ENCODE measurements at regions not wholly inside any gene's neighbourhood (a gene's known extent, or its start where the extent isn't known, plus 50 kb on each side); places are given as distances from the start of the nearest gene placed in this dataset.
A peak's percentile ranks its signal among the peaks of the same experiment; 100 is the strongest.

DNA sequence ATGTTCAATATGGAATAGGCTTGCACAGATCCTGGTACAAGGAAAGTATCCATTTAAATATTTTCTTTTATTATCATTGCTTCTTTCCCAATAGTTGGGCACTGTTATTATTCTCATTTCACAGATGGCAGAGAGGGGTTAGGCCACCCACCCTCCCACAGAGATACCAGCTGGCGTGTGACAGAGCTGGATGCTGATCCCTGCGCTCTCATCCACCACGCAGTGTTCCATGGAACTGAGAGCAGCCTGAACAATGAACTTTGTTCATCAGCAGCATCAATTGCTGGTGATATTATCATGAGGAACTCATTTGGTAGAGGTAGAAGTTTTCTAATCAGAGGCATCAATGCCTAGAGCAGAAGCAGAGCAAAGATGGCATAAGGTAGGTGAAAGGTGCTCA lies 227.9 kb downstream of the ESM1 start:
- intact Hi-C loops (cut with micrococcal nuclease), result no loop called here

DNA sequence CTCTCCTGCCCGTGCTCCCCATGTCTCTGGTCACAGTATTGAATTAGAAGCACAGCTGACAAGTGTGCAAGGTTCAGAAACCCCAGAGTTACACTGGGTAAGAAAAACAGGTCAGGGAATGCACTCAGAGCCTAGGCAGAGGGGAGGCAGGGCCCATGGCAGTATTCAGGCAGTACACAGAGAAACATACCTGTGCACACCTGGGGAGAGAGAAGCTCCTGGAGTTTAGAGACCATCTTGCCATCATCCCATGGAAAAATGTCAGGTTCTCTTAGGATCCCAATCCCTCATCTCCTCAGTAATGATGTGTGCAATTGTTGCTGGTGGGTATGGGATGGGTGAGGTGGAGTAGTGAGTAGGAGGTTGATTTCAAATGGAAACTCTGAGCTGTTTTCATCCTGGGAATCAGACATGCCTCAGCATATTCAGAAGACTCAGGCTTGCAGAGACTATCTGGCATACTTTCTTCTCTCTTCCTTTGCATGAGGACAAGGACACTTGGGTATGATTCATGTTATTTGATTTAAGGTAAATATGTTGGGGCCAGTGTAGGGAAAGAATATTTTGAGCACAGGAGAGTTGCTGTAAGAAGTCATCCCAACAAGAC lies 228.5 kb downstream of the ESM1 start:
- ATAC-seq, result no peak
- intact Hi-C loops (cut with micrococcal nuclease), result no loop called here

More for the DNA sequence above, 227.9 kb downstream of the ESM1 start:
- no peak for ATAC-seq
- no peak for DNase-seq

DNA sequence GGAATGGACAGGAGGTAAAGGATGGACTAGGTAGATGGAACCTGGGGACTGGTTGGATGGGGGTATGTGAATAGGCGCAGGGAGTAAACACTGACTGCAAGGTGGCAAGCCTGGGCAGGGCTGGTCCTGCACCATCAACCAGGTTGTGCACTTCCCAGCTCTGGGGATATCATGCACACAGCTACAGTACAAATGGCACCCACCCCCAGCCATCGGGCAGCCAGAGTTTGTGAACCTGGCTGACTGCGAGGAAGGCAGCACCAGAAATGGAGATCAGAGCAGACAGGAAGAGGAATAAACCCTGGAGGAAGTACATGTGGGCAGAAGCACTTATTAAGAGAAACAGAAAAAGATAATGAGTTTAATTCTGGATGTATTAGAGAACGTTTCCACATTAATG lies 229.1 kb downstream of the ESM1 start:
- ATAC-seq (no peak), DNase-seq (no peak)
- intact Hi-C loops (cut with micrococcal nuclease), result no loop called here

More for the DNA sequence above, 228.5 kb downstream of the ESM1 start:
- no peak for DNase-seq

DNA sequence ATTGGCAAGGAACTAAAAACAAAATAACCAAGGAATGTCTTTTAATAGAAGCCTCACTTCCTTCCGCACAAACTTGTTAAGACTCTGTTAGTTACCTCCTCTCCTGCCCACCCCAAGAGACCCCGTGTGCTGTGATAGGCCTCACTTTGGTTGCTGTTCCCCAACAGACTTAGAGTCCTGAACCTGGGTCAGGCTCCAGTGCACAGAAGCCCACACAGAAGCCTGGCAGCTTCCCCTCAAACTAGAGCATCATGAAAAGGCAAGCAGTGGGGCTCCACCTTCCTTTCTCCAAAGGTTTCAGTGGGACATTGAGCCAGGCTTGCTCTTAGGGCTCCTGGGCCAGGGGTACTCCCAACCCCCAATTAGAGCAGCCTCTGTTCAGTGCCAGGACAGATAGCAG lies 230.5 kb downstream of the ESM1 start:
- ATAC-seq, result no peak
- DNase-seq, result no peak
- intact Hi-C loops (cut with micrococcal nuclease), result no loop called here

DNA sequence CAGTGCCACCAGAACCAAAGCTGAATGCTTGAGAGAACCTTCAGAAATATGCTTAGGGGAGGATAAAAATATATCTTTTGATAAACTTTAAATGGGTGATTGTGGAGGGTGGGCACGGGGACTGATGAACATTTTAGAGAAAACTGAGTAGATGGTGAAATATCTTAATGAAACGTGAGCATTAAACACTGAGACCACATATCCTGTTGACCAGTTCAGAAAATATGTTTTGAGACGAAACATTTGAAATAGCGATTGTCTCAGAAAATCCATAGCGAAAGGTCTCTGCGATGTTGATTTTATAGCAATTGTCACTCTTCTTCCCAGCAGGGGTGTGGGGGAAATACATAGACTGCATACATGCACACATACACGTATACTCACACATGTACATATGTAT lies 231.0 kb downstream of the ESM1 start:
- ATAC-seq (no peak), DNase-seq (no peak)
- intact Hi-C loops (cut with micrococcal nuclease), result no loop called here

DNA sequence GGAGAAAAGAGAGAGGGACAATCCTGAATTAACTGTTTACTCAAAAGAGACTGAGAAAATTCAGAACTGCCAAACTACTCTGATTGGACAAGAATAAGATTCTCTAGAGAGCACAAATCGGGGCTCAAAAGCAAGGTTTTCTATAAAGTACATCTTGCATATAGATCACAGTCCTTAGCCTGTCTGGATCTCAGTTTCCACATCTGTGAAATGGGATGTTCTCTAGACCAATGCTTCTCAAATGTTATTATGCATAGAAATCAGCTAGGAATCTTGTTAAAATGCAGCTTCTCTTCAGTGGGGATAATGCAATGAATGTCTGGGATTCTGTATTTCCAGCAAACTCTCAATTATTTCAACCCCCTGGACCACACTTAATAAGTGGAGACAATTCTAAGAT lies 231.6 kb downstream of the ESM1 start:
- ATAC-seq (no peak), DNase-seq (no peak)
- intact Hi-C loops (cut with micrococcal nuclease), result no loop called here

DNA sequence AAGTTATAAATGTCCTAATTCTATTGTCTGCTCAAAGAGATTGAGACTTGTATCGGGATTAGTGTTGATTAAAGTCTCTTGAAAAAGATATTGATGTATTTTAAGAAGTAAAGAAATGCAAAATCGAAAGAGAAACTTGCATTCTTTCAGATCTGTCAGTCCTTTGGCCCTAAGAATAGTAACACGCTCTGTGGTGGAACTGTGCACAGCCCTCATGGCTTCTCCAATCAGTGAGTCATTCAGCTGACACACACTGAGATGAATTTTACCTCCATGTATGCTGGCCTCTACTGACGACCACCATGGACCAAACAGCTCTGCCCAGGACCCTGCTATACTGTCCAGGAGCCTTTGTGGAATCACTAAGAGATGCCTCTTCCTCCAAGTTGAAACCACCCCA lies 232.4 kb downstream of the ESM1 start:
- DNase-seq (no peak), ATAC-seq (peak; percentile 77)
- intact Hi-C loops (cut with micrococcal nuclease), result no loop called here

DNA sequence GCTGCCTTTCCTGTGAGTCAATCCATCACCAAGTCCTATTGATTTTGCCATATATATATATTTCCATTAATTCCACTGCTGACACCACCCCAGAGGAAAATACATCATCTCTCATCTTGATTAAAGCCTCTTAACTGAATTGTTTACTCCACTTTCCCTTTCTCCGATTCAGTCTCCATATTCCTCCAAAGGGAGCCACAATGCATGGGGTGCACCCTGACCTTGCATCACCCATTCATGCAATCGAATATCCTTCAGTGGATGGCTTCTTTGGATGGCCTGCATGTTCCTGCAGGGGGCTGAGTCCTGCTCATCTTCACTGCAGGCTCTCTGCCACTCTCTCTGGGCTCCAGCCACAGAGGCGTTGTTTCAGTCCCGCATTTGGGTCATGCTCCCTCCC lies 231.0 kb downstream of the SNX18 start:
- intact Hi-C loops (cut with micrococcal nuclease), result no loop called here
- no peak for DNase-seq
- no peak for ATAC-seq

DNA sequence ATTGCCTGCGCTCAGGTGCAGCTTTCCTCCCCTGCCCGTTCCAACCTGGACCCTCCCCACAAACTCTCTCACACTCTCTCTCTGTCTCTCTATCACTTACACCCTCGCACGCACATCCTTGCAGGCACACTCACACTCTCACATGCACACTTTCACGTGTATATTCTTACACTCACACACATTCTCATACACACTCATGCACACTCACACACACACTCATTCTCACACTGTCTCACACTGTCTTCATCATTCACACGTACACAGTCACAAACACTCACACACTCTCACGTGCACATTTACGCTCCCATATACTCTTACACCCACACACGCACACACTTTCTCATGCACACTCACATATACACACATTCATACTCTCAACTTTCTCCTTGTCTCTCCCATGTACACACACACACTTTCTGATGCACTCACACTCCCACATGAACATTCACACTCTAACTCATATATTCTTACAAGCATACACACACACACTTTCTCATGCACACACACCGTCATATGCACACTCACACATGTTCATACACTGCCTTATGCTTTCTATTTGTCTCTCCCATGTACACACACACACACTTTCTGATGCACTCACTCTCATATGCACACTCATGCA lies 229.3 kb downstream of the SNX18 start:
- ATAC-seq, result no peak
- intact Hi-C loops (cut with micrococcal nuclease), result no loop called here
- DNase-seq, result no peak

DNA sequence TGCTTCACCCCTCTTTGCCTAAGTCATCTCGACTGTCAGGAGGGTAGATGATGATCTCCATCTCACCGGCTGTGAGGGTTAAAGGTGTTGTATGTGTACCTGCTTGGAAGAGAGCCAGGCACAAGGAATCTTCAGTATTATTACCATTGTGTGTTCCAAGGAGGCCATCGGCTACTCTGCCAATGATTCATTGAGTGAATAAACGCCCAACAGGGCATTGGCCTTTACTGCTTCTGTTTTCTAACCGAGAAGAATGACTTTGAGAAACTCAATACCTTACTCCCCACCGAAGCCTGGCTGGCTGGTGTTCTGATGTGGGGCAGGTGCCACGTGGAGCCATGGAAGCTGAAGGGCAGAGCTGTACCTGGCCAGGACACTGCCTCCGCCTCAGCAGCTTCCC lies 228.8 kb downstream of the SNX18 start:
- no peak for ATAC-seq
- intact Hi-C loops (cut with micrococcal nuclease), result no loop called here
- no peak for DNase-seq

DNA sequence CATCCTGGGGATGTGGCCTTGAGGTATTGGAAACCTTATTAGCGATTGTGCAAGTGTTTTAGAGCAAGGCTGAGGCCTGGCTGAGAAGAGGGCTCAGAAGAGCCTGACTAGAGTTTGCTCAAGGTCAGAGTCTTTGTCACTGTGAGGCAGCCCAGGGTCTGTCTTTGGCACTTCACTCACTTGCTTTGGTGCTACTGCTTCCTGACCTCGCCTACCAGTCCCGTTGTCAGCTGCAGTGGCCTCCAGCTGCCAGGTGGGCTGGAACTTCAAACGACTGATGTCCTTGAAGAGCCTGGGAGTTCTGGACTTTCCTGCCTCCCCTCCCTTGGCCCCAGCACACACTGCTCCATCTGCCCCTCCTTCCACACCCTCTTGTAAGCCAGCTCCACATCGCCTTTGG lies 228.0 kb downstream of the SNX18 start:
- DNase-seq (no peak), ATAC-seq (no peak)
- intact Hi-C loops (cut with micrococcal nuclease), result no loop called here

DNA sequence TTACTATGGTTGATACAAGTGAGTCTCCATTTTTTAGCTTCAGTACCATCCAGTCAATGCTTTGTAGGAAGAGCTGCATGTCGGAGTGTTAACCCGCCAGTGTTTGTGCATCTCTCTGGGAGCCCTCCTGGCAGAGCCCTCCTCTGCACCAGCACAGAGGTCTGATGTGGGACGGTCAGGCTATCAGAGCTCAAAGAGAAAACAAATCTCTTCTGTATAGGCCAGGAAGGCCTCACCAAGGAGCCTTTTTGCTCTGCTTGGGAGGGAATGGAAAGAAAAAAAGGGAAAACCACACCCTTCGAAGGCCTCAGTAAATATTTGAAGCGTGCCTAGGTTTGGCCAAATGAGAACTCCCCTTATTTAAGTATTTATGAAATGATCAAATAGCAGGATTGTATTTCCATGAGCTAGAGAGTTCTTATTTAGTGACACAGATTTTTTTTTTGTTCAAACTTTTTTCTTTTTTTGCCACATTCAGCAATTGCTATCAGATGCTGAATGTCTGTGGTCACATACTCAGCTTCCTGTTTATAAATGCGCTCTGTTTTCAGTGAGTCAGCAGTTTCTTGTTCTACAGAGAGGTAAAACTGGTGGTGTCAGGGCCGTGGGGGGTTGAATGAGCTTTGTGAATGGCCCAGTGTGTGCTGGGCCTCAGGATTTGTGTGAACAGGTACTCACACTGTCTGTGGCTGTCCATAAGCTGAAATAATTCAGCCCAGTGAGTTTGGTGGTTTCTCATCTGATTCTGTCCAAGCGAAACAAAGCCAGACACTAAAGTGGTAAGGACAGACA lies 226.6 kb downstream of the SNX18 start:
- DNase-seq, result no peak
- intact Hi-C loops (cut with micrococcal nuclease), result no loop called here

DNA sequence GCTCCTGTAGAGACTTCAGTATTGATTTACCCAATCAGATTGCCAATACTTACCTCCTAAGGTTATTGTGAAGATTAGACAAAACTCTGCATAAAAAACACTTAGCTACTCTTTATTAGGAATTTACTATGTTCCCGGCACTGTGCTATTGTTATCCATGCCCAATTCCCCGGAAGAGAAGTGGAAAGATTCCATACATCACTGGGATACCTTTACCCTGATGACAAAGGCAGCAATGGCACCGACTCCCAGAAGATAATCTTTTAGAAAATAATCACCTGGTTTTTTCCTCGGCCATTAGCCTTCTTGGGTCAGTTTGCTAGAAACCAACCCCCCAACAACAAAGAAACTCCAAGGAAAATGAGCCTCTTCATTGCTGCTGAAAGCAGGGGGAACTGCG lies 226.0 kb downstream of the SNX18 start:
- DNase-seq (no peak), ATAC-seq (no peak)
- intact Hi-C loops (cut with micrococcal nuclease), result no loop called here

More for the DNA sequence above, 226.6 kb downstream of the SNX18 start:
- peak; percentile 64 for ATAC-seq

DNA sequence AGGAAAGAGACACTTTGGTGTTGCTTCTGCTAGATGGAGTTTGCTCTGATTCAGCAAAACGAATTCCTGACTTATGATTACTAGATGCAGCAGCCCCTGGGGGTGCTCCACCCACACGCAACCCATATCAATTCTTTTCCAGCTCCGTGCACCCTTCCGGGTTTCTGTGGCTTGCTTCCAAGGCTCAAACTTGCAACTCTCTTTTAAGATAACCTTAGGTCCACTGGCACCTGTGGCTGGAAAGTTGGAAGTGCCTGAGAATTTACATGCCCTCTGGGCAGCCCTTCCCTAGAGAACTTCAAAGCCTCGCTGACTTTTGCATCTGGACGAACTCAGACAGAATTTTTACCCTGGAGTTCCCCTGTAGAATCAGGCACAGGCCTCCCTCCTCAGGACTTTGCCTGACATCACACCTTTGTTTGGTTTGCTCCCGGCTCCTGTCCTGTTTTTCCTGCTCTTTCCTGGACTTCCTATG lies 224.9 kb downstream of the SNX18 start:
- peak; percentile 52 for ATAC-seq
- no peak for DNase-seq
- intact Hi-C loops (cut with micrococcal nuclease), result no loop called here

DNA sequence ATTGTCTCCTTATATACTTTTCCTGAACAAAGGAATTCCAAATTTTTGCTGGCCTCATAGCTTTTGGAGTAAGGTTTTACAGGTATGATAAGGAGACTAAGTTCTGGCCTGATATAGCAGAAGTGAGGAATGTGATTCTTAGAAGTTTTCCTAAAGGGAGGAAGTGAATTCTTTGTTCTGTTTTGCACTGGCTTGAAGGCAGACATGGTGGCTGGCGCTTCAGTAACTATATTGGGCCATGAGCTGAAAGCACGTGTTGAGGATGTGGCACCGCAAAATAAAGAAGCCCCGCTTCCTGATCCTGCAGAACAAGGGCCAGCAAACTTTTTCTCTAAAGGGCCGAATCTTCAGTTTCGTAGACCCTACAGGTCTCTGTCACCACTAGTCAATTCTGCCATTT lies 224.2 kb downstream of the SNX18 start:
- DNase-seq (no peak), ATAC-seq (no peak)
- intact Hi-C loops (cut with micrococcal nuclease), result no loop called here

DNA sequence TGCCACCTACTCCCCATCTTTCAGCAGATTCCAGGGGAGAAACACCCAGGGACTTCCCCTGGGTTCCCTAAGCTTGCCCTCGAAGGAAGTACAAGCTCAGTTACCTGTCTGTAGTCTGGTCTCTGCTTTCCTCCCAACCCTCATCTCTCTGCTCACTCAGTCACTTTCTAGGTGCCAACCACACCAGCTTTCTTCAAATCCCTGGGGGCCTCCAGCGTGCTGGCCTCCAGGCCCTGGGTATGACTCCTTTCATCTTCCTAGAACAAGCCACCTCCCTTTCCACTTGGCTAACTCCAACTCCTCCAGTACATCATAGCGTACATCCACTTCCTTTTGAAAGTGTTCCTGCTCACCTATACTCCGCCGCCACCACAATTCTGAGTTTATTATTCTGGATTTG lies 222.6 kb downstream of the SNX18 start:
- intact Hi-C loops (cut with micrococcal nuclease), result no loop called here
- no peak for DNase-seq
- no peak for ATAC-seq

DNA sequence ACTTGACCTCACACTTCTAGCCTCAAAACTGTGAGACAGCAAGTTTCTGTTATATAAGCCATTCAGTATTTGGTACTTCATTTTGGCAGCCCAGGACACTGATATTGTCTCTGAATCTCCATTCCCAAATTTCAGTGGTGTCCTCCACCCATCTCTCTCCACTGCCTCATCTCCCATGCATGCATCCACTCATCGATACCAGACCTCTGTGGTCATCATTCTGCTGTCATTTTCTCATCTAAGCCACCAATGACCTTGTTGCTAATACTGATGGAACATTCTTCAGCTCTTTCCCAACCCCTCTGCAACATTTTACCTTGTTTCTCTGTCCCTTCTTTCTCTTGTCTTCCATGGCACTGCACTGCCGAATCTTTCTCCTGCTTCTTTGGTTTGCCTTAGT lies 221.8 kb downstream of the SNX18 start:
- no peak for DNase-seq
- intact Hi-C loops (cut with micrococcal nuclease), result no loop called here
- ATAC-seq, result no peak

DNA sequence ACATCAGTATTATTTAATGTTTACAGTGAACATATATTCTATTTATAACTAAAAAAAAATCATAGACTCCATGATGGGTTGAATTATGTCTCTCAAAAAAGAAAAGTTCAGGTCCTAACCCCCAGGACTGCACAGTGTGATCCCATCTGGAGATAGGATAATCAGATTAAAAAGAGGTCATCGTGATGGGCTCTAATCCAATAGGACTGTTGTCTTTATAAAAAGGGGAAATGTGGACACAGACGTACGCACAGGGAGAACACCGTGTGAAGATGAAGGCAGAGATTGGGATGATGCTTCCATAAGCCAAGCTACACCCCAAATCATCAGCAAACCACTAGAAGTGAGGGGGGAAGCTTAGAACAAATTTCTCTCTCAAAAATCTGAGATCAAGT lies 221.4 kb downstream of the SNX18 start:
- ATAC-seq (no peak), DNase-seq (no peak)
- intact Hi-C loops (cut with micrococcal nuclease), result no loop called here

DNA sequence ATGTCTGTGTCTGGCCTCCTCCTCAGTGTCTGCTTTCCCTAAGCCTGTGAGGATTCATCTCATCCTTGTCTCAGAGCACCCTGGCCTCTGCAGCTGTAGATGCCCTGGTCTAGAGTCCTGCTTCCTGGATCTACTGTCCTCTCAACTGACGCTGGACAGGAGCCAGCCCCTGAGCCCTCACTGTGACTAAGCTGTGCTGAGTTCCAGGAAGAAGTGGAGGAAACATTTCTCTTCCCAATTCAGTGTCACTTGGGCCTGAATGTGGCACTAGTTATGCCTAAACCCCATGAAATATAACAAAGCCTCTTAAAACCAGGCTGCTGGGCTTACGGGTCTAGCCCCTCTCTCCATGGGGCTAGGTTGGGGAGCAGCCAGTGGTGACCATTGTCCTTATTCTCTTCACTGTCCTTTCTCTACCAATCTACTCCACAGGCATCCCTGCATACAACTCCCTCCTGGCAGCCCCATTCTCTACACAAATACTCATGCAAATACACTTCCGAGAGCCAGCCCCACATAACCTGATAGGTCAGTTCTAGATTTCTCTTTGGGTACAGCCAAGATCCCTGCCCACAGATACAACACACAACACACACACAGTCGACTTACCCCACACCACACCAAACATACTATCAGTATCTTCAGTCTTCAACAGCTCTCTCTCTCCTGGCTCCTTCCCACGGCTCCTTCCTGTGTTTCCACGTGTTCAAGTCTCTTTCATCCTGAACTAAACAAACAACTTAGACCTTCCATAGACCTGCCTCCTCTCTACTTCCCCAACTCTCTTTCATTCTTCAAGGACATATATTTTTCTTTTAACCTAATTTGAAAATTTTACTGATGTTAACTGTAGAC lies 220.8 kb downstream of the SNX18 start:
- DNase-seq (peak; percentile 86), ATAC-seq (peak; percentile 76)
- intact Hi-C loops (cut with micrococcal nuclease), result no loop called here

Measured in left ventricle myocardium superior (tissue), 1 donor.